ENCODE measurements at regions not wholly inside any gene's neighbourhood (a gene's known extent, or its start where the extent isn't known, plus 50 kb on each side); places are given as distances from the start of the nearest gene placed in this dataset.

DNA sequence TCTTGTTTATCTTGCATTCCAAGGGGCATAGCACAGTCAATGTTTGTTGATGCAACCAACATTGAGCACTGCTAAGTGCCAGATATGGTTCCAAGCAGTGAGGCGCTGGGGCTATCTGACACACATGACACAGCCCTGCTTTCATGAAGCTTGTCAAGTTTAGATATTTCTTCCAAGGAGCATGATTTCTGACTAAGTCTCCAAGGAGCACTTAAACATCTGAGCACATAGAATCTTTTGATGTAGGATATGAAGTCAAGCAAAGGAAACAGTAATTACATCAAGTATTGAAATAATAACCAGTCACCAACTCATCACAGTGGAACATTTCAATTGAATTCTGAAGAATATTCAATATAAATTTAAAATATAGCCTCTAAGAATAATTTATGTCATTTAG is 177.8 kb upstream of the USP15 start:
- no peaks in the 10 kb centered on the region for H3K36me3 ChIP-seq (ENCODE audit: low read depth)
- no peaks in the 10 kb centered on the region for H3K27me3 ChIP-seq (ENCODE audit: insufficient read depth, poor library complexity, severe bottlenecking)
- H3K4me3 ChIP-seq (ENCODE audit: severe bottlenecking): no peak overlapping the region
- TF ChIP-seq, protein P1, sequence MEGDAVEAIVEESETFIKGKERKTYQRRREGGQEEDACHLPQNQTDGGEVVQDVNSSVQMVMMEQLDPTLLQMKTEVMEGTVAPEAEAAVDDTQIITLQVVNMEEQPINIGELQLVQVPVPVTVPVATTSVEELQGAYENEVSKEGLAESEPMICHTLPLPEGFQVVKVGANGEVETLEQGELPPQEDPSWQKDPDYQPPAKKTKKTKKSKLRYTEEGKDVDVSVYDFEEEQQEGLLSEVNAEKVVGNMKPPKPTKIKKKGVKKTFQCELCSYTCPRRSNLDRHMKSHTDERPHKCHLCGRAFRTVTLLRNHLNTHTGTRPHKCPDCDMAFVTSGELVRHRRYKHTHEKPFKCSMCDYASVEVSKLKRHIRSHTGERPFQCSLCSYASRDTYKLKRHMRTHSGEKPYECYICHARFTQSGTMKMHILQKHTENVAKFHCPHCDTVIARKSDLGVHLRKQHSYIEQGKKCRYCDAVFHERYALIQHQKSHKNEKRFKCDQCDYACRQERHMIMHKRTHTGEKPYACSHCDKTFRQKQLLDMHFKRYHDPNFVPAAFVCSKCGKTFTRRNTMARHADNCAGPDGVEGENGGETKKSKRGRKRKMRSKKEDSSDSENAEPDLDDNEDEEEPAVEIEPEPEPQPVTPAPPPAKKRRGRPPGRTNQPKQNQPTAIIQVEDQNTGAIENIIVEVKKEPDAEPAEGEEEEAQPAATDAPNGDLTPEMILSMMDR (IDR thresholded peaks at IDR 0.05; ENCODE audit: poor library complexity, severe bottlenecking): no peak
- no peaks in the 10 kb centered on the region for H3K4me1 ChIP-seq (ENCODE audit: insufficient read depth, poor library complexity, severe bottlenecking)
- ATAC-seq (ENCODE audit: low read depth) (no peak), DNase-seq (ENCODE audit: low spot score) (no peak)
- no peaks in the 10 kb centered on the region for H3K9me3 ChIP-seq (ENCODE audit: severe bottlenecking)
- H3K27ac ChIP-seq (ENCODE audit: poor library complexity, severe bottlenecking): no peak overlapping the region

DNA sequence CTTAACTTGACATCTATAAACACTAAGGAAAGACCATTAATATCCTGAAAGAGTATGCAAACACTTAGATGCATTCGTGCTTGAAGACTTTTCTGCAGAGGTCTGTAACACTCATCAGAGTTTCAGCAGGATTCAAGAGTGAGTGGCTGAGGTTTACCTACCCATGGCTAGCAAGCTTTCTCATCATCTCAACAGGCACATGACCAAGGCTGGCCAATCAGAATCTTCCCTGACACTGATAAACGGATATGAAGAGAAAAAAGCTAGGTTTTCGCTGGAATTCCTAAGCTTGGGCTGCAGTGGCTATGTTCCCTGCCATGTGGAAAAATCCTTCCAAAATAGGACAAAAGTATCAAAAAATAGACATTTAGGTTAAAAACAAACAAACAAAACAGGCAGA is 162.1 kb upstream of the USP15 start:
- no peaks in the 10 kb centered on the region for H3K4me1 ChIP-seq (ENCODE audit: insufficient read depth, poor library complexity, severe bottlenecking)
- no peaks in the 10 kb centered on the region for H3K9me3 ChIP-seq (ENCODE audit: severe bottlenecking)
- TF ChIP-seq, protein P1 (IDR thresholded peaks at IDR 0.05; ENCODE audit: poor library complexity, severe bottlenecking): no peak
- H3K27ac ChIP-seq (ENCODE audit: poor library complexity, severe bottlenecking): no peak overlapping the region
- no peaks in the 10 kb centered on the region for H3K27me3 ChIP-seq (ENCODE audit: insufficient read depth, poor library complexity, severe bottlenecking)
- no peak overlapping the region for H3K4me3 ChIP-seq (ENCODE audit: severe bottlenecking)
- ATAC-seq (ENCODE audit: low read depth): no peak
- no peaks in the 10 kb centered on the region for H3K36me3 ChIP-seq (ENCODE audit: low read depth)
- DNase-seq (ENCODE audit: low spot score): no peak

DNA sequence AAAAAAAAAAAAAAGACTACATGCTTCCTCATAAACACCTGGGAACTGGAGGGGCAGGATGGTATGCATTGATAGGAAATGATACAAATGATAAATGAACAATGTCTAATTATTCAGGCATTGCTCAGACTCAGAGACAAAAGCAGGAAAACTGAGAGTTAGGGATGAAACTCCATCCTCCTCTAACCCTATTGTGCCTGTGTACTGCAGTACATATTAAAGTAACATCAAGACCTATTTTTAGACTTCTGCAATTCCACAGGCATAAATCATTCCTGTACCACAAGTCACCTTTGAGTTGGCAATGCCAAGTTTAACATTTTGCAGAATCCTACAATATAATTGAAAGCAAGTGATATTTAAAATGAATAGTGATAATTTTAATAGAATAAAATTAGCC is 156.5 kb upstream of the USP15 start:
- Histone ChIP-seq H3K27me3 (ENCODE audit: insufficient read depth, poor library complexity, severe bottlenecking) (no peaks in the 10 kb centered on the region), H3K4me3 (ENCODE audit: severe bottlenecking) (no peak overlapping the region), H3K36me3 (ENCODE audit: low read depth) (no peaks in the 10 kb centered on the region), H3K9me3 (ENCODE audit: severe bottlenecking) (no peaks in the 10 kb centered on the region), H3K27ac (ENCODE audit: poor library complexity, severe bottlenecking) (no peak overlapping the region), H3K4me1 (ENCODE audit: insufficient read depth, poor library complexity, severe bottlenecking) (no peaks in the 10 kb centered on the region)
- no peak for ATAC-seq (ENCODE audit: low read depth)
- DNase-seq (ENCODE audit: low spot score): no peak
- TF ChIP-seq, protein P1 (IDR thresholded peaks at IDR 0.05; ENCODE audit: poor library complexity, severe bottlenecking): no peak

DNA sequence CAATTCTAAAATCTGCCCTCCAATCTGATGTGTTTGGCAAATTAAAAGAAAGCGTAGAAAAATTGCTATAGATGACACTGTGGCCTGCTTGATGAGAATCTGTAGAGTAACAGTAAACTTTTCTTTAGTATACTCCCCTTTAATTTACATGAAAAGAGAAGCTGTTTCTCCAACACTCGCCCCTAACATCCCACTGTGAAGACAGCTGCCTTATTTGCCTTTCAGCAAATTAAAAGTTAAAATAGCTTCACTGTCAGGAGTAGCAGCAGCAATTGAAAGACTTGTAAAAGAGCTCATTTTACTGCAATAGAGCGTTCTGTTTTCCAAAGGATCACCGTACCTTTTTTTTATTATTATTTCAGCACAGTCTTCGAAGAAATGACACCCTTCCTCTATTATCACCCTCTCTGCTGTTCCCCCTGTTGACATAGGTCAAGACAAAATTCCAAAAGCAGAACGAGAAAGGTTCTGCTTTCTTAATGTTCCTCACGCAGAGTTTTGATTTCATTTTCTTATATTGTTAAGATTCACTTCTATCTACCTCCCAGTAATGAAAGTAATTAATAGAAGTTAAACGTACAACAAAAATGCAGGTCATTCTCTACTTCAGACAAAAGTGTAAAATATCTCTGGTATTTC is 153.5 kb upstream of the USP15 start:
- Histone ChIP-seq H3K4me3 (ENCODE audit: severe bottlenecking) (no peak overlapping the region), H3K4me1 (ENCODE audit: insufficient read depth, poor library complexity, severe bottlenecking) (no peaks in the 10 kb centered on the region), H3K9me3 (ENCODE audit: severe bottlenecking) (no peaks in the 10 kb centered on the region), H3K36me3 (ENCODE audit: low read depth) (no peaks in the 10 kb centered on the region), H3K27me3 (ENCODE audit: insufficient read depth, poor library complexity, severe bottlenecking) (no peaks in the 10 kb centered on the region), H3K27ac (ENCODE audit: poor library complexity, severe bottlenecking) (no peak overlapping the region)
- TF ChIP-seq, protein P1 (IDR thresholded peaks at IDR 0.05; ENCODE audit: poor library complexity, severe bottlenecking): no peak
- ATAC-seq (ENCODE audit: low read depth) (no peak), DNase-seq (ENCODE audit: low spot score) (no peak)

DNA sequence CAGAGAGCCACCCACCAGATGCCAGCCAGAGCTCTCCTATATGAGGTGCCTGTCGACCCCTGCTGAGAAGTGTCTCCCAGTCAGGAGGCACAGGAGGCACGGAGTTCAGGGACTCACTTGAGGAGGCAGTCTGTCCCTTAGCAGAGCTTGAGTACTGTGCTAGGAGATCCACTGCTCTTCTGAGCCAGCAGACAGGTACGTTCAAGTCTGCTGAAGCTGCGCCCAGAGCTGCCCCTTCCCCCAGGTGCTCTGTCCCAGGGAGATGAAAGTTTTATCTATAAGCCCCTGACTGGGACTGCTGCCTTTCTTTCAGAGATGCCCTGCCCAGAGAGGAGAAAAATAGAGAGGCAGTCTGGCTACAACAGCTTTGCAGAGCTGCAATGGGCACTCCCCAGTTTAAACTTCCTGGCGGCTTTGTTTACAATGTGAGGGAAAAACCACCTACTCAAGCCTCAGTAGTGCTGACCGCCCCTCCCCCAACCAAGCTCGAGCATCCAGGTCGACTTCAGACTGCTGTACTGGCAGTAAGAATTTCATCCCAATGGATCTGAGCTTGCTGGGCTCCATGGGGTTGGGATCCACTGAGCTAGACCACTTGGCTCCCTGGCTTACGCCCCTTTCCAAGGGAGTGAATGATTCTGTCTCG is 146.7 kb upstream of the USP15 start:
- Histone ChIP-seq H3K9me3 (ENCODE audit: severe bottlenecking) (no peaks in the 10 kb centered on the region), H3K36me3 (ENCODE audit: low read depth) (no peaks in the 10 kb centered on the region), H3K4me3 (ENCODE audit: severe bottlenecking) (no peak overlapping the region), H3K4me1 (ENCODE audit: insufficient read depth, poor library complexity, severe bottlenecking) (no peaks in the 10 kb centered on the region), H3K27me3 (ENCODE audit: insufficient read depth, poor library complexity, severe bottlenecking) (peaks cover 3% of the 10 kb centered on the region), H3K27ac (ENCODE audit: poor library complexity, severe bottlenecking) (no peak overlapping the region)
- DNase-seq (ENCODE audit: low spot score) (no peak), ATAC-seq (ENCODE audit: low read depth) (no peak)
- TF ChIP-seq, protein P1 (IDR thresholded peaks at IDR 0.05; ENCODE audit: poor library complexity, severe bottlenecking): no peak

All from RWPE2 (cell line).